Aorta (tissue), 5 donors: ENCODE measurements at regions not wholly inside any gene's neighbourhood (a gene's known extent, or its start where the extent isn't known, plus 50 kb on each side); places are given as distances from the start of the nearest gene placed in this dataset.
"Not testable (repeated sequence)": the region's sequence is repeated elsewhere in the genome, so short reads cannot be mapped to it uniquely, and the experiment has no call there.

Source experiments
- ATAC-seq: fragments of 200-7000 bp; cut with Tn5 transposase; one replicate; pipeline ENCODE4 v1.9.1; 2022; ENCODE audit warnings: moderate library complexity; ENCODE audit not compliant: low FRiP score
- DNase-seq, 2 donors: peaks; one replicate each; pipeline ENCODE4 v3.0.0-alpha.2; 2020
- H3K27ac ChIP-seq, 2 donors: one replicate each; pipeline ENCODE4 v1.5.1; 2013; ENCODE audit warnings: low read length in 2 of 2, mild to moderate bottlenecking in 2 of 2, moderate library complexity in 2 of 2, control low read depth in 1 of 2, inconsistent platforms in 1 of 2, low read depth in 1 of 2
- H3K27me3 ChIP-seq, 2 donors: one replicate each; pipeline ENCODE4 v1.6.1; 2013; ENCODE audit warnings: control low read depth in 1 of 2, low read length in 1 of 2, mild to moderate bottlenecking in 1 of 2, moderate library complexity in 1 of 2; ENCODE audit not compliant: insufficient read depth in 2 of 2, control insufficient read depth in 1 of 2
- H3K36me3 ChIP-seq, 2 donors: one replicate each; pipeline ENCODE4 v1.6.1; 2013; ENCODE audit warnings: control low read depth in 1 of 2, low read length in 1 of 2, mild to moderate bottlenecking in 1 of 2; ENCODE audit not compliant: insufficient read depth in 2 of 2, control insufficient read depth in 1 of 2
- H3K4me1 ChIP-seq, 2 donors: one replicate each; pipeline ENCODE4 v1.6.1; 2013; ENCODE audit warnings: low read length in 2 of 2, control low read depth in 1 of 2, mild to moderate bottlenecking in 1 of 2, moderate library complexity in 1 of 2; ENCODE audit not compliant: insufficient read depth in 2 of 2, control insufficient read depth in 1 of 2
- H3K4me3 ChIP-seq, 2 donors: one replicate each; pipeline ENCODE4 v1.5.1; 2013; ENCODE audit warnings: low read length in 2 of 2, control low read depth in 1 of 2, mild to moderate bottlenecking in 1 of 2
- H3K9me3 ChIP-seq: one replicate; pipeline ENCODE4 v1.6.1; 2013; ENCODE audit warnings: mild to moderate bottlenecking, low read length; ENCODE audit not compliant: control insufficient read depth
- WGBS, 2 donors: extraction: QIAGEN DNeasy Blood & Tissue Kit; methylation state at CpG; one replicate each; pipeline ENCODE4 v1.1.7; 2013; 5-methylcytosine and 5-hydroxymethylcytosine counted together
- intact Hi-C, 2 donors: fragments of 100-400 bp; cut with DNase I; formaldehyde crosslinking; loops; one replicate each; pipeline versions ENCODE4 v1.14.2 to v1.15.0; 2022
- donor health status: healthy with polysubstance abuse.
- donor health status: Bipolar disorder and iron deficiency.
- donor health status: DM: no; HTN: no; CAD: no.
- donor health status: DM: no; HTN: no; CAD: no.
- donor health status: DM: yes; HTN: yes; CAD: no.

DNA sequence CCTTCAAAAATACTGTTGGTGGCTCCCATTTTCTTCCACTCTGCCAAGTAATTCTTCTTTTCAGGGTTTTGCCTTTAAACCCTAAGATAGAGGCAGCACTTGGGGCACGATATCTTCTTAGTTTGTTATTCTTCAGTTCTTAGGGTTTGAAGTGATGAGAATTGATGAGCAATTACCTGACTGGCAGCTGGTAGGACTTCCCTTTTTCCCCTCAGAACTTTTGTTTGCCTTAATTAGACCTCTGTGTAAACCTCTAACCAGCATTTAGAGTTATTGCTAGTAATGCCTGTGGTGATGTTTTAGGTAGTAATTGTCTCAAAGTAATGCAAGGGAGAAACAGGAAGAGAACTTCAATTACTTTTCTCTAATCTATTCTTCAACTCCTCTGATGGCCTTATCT is 683.5 kb downstream of the RPL10L start:
- H3K36me3 ChIP-seq, result no peaks in the 10 kb centered on the region
- H3K4me3 ChIP-seq, result no peak overlapping the region
- intact Hi-C loops, result no loop called here
- no peaks in the 10 kb centered on the region for H3K27me3 ChIP-seq
- WGBS, 2 donors, result 42 to 68% methylated on average over 1 of the region's 1 CpG
- ATAC-seq (no peak), DNase-seq (no peak)
- H3K9me3 ChIP-seq, result no peaks in the 10 kb centered on the region
- no peak overlapping the region for H3K27ac ChIP-seq
- H3K4me1 ChIP-seq, result no peaks in the 10 kb centered on the region

DNA sequence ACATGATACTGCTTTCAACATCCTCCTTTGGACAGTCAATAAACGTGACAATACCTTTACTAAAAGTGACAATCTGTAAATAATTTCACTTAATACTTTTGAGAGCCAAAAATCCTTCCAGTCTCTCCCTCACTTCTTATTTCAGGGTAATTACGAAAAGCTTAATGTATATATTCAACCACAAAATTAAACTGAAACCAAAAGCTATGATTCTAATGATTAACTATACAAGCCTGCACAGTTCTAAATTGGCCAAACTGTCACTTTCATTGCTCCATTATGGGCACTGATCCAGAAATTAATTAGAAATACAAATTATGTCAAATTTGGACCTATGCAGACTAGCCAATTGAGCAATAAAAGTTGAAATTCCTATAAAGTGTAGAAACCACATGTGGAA is 696.5 kb upstream of the MIS18BP1 start:
- no peak for DNase-seq
- ATAC-seq, result no peak
- Histone ChIP-seq H3K9me3 (no peaks in the 10 kb centered on the region), H3K4me3 (no peak overlapping the region), H3K27me3 (no peaks in the 10 kb centered on the region), H3K4me1 (no peaks in the 10 kb centered on the region), H3K36me3 (no peaks in the 10 kb centered on the region), H3K27ac (no peak overlapping the region)
- 53 to 56% methylated on average over 2 of the region's 2 CpGs for WGBS, 2 donors
- intact Hi-C loops, result no loop called here

DNA sequence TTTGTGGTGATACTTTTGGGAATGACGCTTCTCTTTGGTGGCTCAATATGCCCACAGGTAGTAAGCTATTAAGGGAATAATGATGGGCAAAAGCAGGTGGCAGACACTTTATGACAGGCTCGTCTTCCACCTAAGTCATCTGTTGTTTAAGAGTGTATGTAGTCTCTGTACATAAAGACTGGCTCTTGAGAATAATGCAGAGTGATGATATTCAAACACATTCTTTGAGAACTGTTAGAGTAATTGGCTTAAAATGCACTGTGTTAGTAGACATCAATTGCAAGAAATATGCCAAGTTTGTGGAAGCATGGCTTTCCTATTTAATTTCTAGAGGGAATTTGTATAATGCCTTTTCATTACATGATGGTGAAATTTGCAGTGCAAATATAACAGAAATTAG is 694.8 kb upstream of the MIS18BP1 start:
- intact Hi-C loops, result no loop called here

DNA sequence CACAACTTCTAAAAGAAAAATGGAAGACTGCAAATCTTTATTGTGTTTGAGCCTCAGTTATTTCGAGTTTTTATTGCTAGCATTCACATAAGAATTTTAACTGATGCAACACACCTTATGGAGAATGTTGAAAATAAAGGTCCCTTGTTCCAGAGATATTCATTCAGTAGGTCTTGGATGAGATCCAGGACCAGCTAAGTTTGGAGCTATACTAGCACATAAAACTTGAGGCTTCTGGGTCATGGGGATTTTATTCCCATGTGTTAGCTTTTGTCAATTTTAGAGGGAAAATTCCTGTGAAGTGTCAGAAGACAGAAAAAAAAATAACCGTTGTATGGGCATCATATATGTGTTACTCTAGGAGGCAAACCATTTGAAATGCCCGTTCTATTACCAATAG is 693.2 kb upstream of the MIS18BP1 start:
- H3K27me3 ChIP-seq, result no peaks in the 10 kb centered on the region
- WGBS, 2 donors, result 69 to 73% methylated on average over 3 of the region's 3 CpGs
- H3K4me3 ChIP-seq, result no peak overlapping the region
- DNase-seq (no peak), ATAC-seq (no peak)
- H3K36me3 ChIP-seq, result no peaks in the 10 kb centered on the region
- intact Hi-C loops, result no loop called here
- H3K4me1 ChIP-seq, result no peaks in the 10 kb centered on the region
- no peaks in the 10 kb centered on the region for H3K9me3 ChIP-seq
- no peak overlapping the region for H3K27ac ChIP-seq

More for the DNA sequence above, 694.8 kb upstream of the MIS18BP1 start:
- ATAC-seq (no peak), DNase-seq (no peak)
- H3K4me1 ChIP-seq, result no peaks in the 10 kb centered on the region
- WGBS, 2 donors, result 73 to 82% methylated on average over 2 of the region's 2 CpGs
- no peak overlapping the region for H3K27ac ChIP-seq
- no peaks in the 10 kb centered on the region for H3K36me3 ChIP-seq
- H3K9me3 ChIP-seq, result no peaks in the 10 kb centered on the region
- no peak overlapping the region for H3K4me3 ChIP-seq
- no peaks in the 10 kb centered on the region for H3K27me3 ChIP-seq

DNA sequence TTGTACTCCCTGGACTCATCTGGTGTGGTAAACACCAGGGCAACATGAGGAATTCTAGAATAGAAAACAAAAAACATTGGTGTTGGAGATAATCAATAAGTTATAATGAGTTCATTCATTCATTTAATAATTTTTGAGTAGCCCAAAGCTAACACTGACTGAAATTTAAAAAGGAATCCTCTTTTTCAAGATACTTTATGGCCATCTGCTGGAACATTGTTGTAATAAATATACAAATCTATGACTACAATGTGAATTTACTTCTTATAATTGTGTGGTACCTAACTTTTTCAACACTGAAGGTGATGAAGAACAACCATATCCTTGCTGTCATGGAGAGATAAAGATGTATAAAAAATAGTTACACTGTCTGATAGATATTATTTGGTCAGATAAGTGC is 687.3 kb upstream of the MIS18BP1 start:
- no peak for DNase-seq
- H3K27ac ChIP-seq, result no peak overlapping the region
- no peaks in the 10 kb centered on the region for H3K4me1 ChIP-seq
- intact Hi-C loops, result no loop called here
- no peaks in the 10 kb centered on the region for H3K9me3 ChIP-seq
- H3K36me3 ChIP-seq, result no peaks in the 10 kb centered on the region
- no peaks in the 10 kb centered on the region for H3K27me3 ChIP-seq
- H3K4me3 ChIP-seq, result no peak overlapping the region
- no peak for ATAC-seq

DNA sequence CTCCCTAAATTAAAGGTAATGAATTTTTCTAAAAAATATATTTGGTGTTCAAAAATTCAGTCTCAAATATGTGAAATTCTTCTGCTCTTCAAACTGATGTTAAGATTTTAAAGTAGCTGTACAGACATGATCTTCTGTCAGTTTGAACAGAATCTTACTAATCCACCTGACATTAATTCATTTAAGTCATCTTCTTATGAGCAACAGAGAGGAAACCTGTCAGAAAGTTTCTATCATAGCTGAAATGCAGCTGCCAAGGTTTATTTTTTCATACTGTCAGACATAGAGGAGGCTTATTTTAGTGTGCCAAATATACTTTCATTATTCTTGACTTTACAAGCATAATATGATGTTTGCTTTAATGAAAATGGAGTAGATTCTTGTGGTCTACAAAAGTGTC is 686.6 kb upstream of the MIS18BP1 start:
- Histone ChIP-seq H3K9me3 (no peaks in the 10 kb centered on the region), H3K4me1 (no peaks in the 10 kb centered on the region), H3K27me3 (no peaks in the 10 kb centered on the region), H3K36me3 (no peaks in the 10 kb centered on the region), H3K27ac (no peak overlapping the region), H3K4me3 (no peak overlapping the region)
- intact Hi-C loops, result no loop called here
- ATAC-seq (no peak), DNase-seq (no peak)

DNA sequence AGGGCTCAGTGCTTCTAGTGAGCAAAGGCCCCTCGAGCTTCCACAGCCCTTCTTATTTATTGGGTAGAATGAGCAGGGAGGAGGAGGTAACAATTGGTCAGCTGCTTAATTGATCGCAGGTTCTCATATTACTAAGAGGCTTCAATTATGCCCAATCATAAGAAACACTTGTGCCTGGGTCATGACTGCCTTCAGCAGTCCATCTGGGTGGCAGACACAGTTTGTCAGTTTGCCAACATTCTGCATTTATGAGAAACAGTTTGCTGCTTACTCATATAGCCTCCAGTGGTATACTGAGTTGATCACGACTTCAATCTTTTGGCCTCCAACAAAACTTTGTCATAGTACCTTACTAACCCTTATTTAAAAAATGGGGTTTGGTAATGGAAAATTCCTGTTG is 667.0 kb upstream of the MIS18BP1 start:
- intact Hi-C loops, H3K27me3 ChIP-seq, DNase-seq, H3K36me3 ChIP-seq, H3K4me1 ChIP-seq, H3K4me3 ChIP-seq, ATAC-seq, H3K9me3 ChIP-seq, H3K27ac ChIP-seq: not testable (repeated sequence)
- WGBS, 2 donors, result 64 to 68% methylated on average over 3 of the region's 3 CpGs

DNA sequence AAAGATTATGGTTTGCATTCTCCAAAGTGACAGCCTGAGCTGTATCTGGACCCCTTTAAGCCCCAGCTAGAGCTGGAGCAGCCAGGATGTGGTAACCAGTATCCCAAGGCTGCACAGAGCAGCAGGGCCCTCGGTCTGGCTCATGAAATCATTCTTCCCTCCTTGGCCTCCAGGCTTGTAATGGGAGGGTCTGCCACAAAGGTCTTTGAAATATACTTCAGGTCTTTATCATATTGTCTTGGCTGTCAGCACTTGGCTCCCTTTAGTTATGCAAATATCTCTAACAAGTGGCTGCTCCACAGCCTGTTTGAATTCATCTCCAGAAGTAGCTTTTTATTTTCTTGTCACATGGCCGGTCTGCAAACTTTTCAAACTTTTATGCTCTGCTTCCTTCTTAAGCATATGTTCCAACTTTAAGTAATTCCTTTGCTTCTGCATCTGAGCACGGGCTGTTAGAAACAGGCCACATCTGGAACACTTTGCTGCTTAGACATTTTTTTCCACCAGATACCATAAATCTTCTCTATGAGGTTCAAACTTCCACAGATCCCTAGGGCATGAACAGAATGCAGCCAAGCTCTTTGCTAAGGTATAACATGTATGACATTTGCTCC is 663.4 kb upstream of the MIS18BP1 start:
- no peaks in the 10 kb centered on the region for H3K4me1 ChIP-seq
- 16 to 35% methylated on average over 3 of the region's 3 CpGs for WGBS, 2 donors
- no peak for ATAC-seq
- peaks cover 2% of the 10 kb centered on the region for H3K9me3 ChIP-seq
- intact Hi-C loops, result no loop called here
- no peak overlapping the region for H3K4me3 ChIP-seq
- no peak for DNase-seq
- no peak overlapping the region for H3K27ac ChIP-seq
- no peaks in the 10 kb centered on the region for H3K27me3 ChIP-seq
- H3K36me3 ChIP-seq, result no peaks in the 10 kb centered on the region

DNA sequence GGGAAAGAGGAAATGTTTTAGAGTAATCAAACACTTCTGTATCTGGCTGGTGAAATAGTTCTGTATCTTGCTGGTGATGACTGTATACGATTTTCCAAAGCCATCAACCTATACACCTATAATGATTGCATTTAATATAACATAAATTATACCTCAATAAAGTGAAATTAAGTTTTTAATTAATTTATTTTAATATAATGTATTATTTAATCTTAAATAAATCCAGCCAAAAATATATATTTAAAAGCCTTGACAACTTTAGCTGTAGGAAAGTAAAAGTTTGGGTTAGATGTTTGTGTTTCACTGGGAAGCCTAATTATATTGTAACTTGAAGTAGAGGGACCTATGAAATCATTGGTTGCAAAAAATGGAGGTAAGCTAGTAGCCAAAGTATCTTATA is 654.8 kb upstream of the MIS18BP1 start:
- no peak for DNase-seq
- H3K4me3 ChIP-seq, result no peak overlapping the region
- ATAC-seq, result no peak
- H3K36me3 ChIP-seq, result no peaks in the 10 kb centered on the region
- intact Hi-C loops, result no loop called here
- no peaks in the 10 kb centered on the region for H3K27me3 ChIP-seq
- no peak overlapping the region for H3K27ac ChIP-seq
- peaks cover 5% of the 10 kb centered on the region for H3K9me3 ChIP-seq
- no peaks in the 10 kb centered on the region for H3K4me1 ChIP-seq
- WGBS, 2 donors, result 66 to 71% methylated on average over 1 of the region's 1 CpG
